HG03457 (cell line): ENCODE measurements at regions not wholly inside any gene's neighbourhood (a gene's known extent, or its start where the extent isn't known, plus 50 kb on each side); places are given as distances from the start of the nearest gene placed in this dataset.
"Not testable (repeated sequence)": the region's sequence is repeated elsewhere in the genome, so short reads cannot be mapped to it uniquely, and the experiment has no call there.

ENCODE experiments used
- ATAC-seq: cut with Tn5 transposase; IDR thresholded peaks from one replicate; pipeline ENCODE4 v1.9.1; 2021; ENCODE audit warnings: moderate number of reproducible peaks; ENCODE audit not compliant: unreplicated experiment

DNA sequence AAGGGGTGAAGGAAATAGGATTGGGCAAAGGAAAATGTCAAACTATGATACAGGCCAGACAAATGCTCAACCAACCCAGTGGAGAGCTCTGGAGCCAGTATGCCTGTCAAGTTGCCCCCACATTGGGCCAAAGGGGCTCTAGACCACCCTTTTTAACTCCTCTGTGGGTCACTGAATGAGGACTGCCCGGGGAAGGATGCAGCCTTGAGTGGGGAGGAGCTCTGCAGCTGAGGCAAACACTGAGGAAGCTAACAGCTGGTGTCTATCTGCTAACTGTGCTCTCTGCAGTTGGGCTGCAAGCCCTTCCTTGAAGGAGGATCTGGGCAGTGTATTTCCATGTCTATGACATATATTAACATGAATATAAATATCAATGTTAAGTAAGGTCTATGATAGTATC lies 98.4 kb upstream of the PRSS16 start:
- no peak for ATAC-seq

- ATAC-seq: no peak
Observed at GRCh38 chr6:27154696-27155095, 92.8 kb upstream of the PRSS16 start.

DNA sequence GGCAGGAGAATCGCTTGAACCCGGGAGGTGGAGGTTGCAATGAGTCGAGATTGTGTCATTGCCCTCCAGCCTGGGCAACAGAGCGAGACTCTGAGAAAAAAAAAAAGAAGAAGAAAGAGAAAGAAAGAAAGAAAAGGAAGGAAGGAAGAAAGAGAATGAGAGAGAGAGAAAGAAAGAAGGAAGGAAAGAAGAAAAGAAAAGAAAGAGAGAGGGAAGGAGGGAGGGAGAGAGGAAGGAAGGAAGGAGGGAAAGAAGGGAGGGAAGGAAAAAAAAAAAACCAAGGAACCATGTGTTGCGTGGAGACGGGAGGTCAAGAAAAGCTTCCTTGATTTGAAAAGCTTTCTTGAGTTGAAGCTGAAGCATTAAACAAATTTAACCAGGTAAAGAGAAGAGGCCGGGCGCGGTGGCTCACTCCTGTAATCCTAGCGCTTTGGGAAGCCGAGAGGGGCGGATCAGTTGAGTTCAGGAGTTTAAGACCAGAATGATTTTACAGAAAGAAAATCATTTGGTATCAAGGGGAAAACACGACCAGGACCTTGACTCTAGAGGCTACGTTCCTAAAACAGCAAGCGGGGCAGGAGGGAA lies 90.5 kb upstream of the PRSS16 start:
- no peak for ATAC-seq

DNA sequence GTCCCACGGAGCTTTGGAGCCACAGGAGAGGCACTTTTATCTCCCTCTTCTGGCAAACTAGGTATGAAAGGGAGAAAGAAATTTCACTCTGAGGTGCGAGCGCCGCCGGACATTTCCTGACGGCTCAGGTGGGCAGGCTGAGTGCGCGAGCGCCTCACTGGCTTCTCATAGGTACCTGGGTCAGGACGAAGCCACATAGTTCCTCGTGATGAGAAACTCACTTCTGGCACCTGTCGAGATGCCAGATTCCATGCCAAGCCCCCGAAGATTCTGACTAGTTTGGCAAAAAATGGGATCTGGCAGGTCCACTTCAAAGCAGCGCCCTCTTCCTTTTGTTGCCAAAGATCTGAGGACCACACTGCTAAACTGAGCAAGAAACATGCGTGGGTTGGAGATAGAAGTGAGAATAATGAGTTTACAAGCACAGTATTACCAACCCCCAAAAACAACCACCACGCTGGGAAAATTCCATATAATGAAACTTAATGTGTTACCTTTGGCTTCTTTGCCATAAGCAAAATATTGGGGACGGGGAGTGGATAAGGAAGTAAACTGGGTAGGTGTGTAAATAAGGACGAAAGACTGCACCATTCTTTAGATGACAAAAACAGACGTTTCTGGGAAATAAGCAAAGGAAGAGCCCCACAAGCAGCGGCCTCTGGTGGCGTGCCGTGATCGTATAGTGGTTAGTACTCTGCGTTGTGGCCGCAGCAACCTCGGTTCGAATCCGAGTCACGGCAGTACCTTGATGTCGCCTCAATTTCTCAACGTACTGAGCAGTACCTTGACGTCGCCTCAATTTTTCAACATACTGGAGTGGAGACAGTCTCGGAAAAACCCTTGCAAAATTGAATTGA lies 89.8 kb upstream of the PRSS16 start:
- ATAC-seq: no peak

GRCh38 chr6:27158316-27158643 lies 89.2 kb upstream of the PRSS16 start:
- no peak for ATAC-seq

- no peak for ATAC-seq
Observed at GRCh38 chr6:27159725-27160124, 87.8 kb upstream of the PRSS16 start.

- ATAC-seq: no peak
Observed at GRCh38 chr6:27161115-27161514, 86.4 kb upstream of the PRSS16 start.

DNA sequence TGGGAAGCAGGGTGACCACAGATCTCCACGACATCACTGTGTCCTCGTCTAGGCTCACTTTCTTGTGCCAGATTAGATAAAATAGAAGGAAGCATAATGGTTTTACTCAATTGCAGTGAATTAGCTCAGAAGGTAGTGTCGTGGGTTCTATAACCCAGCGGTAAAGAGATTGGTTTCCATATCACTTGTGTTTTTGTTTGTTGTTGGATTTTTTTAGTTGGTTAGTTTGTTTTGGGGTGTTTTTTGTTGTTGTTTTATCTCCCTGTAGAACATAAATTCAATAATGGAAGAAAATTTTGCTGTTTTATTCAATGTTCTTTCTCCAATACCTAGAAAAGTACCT lies 85.9 kb upstream of the PRSS16 start:
- ATAC-seq: no peak

- no peak for ATAC-seq
Observed at GRCh38 chr6:27161946-27162603, 85.4 kb upstream of the PRSS16 start.

DNA sequence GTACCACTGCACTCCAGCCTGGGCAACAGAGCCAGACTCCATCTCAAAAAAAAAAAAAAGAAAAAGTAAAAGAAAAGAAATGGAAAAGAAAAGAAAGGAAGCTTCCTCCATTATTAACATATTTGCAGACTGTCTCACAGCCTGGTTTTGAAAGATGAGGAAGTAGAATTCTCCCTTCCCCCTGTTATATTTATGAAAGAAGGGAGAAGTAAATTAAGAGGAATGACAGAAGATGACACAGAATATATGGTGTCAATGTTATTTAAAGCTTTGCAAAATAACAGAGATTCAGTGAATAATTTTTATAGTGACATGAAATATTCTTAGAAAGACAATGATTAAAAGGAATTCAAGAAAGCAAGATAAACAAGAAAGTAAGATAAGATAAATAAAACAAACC lies 83.7 kb upstream of the PRSS16 start:
- ATAC-seq: no peak

DNA sequence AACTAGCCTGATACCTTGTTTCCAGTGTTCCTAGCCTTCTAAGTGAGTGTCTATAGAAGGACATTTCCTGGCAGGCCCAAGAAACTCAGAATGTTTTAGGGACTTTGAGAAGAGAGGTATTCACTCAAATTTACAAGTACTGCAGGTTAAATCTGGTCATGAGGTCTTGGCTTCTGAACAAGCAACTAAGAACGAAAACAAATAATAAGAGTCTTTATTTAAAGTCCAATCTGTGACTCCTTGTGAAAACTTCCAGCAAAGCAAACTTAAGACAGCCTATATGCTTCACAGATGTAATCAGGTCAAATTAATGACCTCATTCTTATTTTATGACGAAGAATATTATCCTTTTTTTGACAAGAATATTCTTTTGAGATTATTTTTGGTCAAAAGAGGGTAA lies 79.4 kb upstream of the PRSS16 start:
- no peak for ATAC-seq

- ATAC-seq: no peak
Observed at GRCh38 chr6:27168586-27169443, 78.7 kb upstream of the PRSS16 start.

- ATAC-seq: not testable (repeated sequence)
Observed at GRCh38 chr6:27172524-27173231, 74.8 kb upstream of the PRSS16 start.

DNA sequence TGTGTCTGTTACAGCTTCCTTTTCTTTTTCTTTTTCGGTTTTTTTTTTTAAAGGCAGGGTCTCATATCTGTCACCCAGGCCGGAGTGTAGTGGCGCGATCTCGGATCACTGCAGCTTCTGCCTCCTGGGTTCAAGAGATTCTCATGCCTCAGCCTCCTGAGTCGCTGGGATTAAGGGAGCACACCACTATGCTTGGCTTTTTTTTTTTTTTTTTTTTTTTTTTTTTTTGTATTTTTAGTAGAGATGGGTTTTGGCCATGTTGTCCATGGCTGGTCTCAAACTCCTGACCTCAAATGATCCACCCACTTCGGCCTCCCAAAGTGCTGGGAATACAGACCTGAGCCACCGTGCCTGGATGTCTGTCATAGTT lies 74.3 kb upstream of the PRSS16 start:
- not testable (repeated sequence) for ATAC-seq

DNA sequence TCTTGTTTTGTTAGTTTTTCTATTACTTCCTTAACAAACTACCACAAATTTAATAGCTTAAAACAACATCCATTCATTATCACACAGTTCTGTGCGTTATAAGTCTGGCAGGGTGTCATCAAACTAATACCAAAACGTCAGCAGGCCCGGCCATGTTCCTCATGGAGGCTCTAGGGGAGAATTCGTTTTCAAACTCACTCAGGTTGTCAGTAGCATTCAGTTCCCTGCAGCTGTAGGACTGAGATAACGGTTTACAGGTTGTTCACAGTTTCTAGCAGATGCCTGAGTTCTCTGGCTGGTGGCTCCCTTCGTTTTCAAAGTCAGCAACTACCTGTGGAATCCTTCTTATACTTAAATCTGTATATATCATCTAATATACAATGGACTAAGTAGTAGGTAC lies 72.5 kb upstream of the PRSS16 start:
- no peak for ATAC-seq

DNA sequence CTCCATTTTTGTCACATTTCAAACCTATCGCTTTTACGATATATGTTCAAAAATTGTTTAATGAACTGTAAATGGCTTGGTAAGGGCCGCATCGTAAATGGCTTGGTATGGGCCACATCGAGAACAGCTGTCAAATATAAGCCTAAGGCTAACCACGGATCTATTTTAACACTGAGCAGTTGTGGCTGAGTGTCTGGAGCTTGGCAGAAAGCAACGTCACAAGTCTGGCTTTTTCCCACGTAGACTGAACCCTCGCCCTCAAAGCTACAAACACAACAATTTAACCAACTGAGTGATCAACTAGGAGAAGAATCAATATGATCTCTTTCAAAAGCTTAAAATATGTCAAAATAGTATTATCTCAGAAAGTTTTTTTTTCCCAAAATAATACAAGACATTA lies 71.4 kb upstream of the PRSS16 start:
- no peak for ATAC-seq

DNA sequence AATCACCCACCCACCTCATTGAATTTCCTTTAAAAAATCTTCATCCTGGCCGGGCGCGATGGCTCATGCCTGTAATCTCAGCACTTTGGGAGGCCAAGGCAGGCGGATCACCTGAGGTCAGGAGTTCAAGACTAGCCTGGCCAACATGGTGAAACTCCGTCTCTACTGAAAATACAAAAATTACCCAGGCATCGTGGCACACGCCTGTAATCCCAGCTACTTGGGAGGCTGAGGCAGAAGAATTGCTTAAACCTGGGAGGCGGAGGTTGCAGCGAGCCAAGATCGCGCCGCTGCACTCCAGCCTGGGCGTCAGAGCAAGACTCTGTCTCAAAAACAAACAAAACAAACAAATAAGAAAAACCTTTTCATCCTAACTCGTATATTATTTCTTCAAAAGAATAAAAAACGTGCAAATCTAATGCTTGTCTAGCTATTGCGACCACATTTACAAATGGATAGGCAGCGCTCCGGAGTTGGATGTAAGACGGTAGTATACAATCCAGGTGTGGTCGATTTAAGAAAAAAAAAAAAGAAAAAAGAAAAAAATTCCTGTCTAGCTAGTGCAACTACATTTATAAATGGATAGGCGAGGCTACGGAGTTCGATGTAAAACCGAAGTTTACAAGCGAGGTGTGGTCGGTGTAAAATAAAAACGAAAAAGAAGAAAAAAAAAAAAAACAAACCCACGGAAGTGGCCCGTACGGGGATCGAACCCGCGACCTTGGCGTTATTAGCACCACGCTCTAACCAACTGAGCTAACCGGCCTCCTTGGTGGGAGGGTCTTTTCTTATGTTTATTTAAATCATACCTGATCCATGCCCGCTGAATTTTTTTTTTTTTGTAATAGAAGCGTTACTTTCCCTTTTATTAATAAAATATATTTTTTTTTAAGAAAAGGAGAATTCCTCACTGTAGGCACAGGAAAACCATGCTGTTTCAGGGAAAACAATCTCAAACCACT lies 70.7 kb upstream of the PRSS16 start:
- no peak for ATAC-seq

DNA sequence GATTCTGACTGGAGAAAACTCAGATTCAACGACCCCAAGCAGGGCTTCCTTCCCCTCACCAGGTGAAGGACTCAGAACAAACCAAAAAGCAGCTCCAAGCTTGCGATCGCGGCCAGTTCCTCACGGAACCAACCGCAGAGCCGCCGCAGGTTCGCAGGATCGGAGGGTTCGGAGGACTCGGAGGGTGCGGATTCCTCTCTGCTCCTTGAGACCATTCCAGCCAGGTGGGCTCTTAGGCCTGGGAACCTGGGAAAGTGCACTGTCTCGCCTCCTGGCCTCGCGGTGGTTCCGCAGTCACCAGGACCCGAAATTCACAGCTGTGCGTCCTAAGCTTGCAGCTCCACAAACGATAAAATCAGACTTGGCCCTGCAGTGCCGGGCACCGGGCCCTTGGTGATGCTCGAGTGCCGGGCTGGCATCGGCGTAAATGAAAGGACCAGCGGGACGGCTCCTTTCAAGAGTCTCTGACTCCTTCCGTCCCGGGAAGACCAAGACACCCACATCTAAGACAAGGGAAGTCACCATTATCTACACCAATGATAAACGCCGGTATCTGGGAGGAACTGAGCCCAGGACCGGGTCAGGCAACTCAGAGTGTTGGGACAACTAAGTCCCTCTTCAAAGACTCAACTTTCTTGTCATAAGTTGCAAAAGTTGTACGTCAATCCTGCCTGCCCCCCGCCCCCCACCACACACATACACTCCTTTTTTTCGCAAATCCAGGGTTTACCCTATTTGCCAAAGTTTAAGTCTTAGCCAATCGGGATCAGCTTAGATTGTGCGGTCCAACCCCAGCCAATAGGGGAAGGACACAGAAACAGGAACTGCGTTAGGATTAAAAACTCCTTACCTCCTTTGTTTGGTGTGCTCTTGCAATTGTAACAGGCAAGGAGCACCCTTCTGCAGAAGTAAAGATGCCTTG lies 69.8 kb upstream of the PRSS16 start:
- ATAC-seq: peak; percentile 68

DNA sequence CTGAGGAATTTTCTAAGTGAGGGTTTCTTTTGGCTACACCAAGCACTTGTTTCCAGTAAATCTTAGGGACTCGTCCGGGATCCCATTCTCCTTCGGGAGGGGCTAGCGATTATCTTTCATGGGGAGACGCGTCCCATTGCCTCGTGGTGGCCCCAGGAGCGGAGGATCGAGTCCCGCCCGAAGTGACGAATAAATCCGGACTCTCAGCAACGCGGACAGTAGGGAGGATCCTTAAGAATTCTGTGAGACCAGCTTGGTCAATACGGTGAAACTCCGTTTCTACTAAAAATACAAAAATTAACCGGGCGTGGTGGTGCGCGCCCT lies 69.1 kb upstream of the PRSS16 start:
- ATAC-seq: peak; percentile 4
